ENCODE measurements at regions not wholly inside any gene's neighbourhood (a gene's known extent, or its start where the extent isn't known, plus 50 kb on each side); places are given as distances from the start of the nearest gene placed in this dataset.

DNA sequence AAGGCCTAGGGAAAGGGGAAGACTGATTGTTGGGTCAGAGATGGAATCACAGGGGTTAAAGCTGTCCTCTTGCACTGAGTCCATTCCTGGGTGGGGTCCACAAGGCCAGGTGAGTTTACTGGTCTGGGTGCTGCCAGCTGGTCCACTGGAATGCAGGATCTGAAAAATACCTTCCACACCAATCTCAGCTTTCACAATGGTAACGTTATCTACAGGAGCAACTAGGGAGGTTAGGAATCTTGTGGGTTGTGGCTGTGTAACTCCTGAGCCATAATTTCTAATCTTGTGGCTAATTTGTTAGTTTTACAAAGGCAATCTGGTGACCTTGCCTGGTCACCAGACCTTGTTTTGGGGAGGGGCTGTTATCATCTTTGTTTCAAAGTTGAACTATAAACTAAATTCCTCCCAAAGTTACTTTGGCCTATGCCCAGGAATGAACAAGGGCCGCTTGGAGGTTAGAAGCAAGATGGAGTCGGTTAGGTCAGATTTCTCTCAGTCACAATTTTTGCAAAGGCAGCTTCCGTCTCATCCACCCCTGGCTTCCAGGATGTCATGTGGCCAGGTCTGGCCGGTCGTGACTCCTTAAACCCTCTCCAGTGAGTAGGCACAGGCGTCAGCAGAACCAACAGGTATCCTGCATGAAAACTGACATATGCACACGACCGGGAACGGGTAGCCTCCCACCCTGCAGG is 123.3 kb upstream of the SH3BP4 start:
- Histone ChIP-seq H3K27ac (ENCODE audit: low read length) (no peak overlapping the region), H3K4me1 (ENCODE audit: control insufficient read depth in 1 of 2, insufficient read depth in 2 of 2, low read length in 2 of 2) (no peaks in the 10 kb centered on the region), H3K4me3 (ENCODE audit: low read depth in 1 of 2, low read length in 2 of 2) (no peak overlapping the region), H3K9me3 (ENCODE audit: control insufficient read depth in 1 of 2, low read length in 2 of 2) (no peaks in the 10 kb centered on the region), H3K27me3 (ENCODE audit: low read depth, low read length) (no peaks in the 10 kb centered on the region), H3K36me3 (ENCODE audit: control insufficient read depth in 1 of 2, insufficient read depth in 2 of 2, low read length in 2 of 2) (no peaks in the 10 kb centered on the region)

DNA sequence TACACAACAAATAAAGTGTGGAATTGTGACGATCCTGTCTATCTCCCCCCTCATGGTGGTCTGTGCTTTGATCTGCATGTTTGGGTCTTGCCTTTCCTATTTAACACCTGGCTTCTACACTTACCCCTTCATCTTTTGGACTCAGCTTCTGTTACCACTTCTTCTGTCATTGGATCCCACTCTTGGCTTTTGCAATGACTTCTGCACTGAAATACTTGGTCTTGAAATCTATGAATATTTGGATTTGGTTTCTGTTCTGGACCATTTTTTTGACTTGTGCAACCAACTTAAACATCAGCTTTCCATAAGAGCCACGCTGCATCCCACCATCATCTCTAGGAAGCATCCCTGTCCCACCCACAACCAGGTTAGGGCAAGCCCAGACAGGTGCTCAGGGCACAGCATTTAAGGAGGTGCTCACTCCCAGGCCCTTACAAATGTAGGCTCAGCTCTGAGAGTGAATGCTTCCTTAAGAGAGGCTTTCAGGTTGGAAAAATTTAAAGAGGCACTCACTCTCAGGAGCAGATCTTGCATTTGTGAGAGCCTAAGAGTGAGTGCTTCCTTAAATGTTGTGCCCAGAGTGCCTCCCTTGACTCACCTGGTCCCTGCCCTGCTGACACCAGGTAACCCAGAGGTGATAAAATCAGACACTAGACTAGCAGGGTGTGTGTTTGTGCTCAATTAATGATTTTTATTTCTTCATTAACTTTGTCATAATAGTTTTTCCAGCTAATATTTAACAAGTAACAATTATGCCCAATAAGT is 124.5 kb upstream of the SH3BP4 start:
- Histone ChIP-seq H3K9me3 (ENCODE audit: control insufficient read depth in 1 of 2, low read length in 2 of 2) (no peaks in the 10 kb centered on the region), H3K4me3 (ENCODE audit: low read depth in 1 of 2, low read length in 2 of 2) (no peak overlapping the region), H3K27me3 (ENCODE audit: low read depth, low read length) (no peaks in the 10 kb centered on the region), H3K36me3 (ENCODE audit: control insufficient read depth in 1 of 2, insufficient read depth in 2 of 2, low read length in 2 of 2) (no peaks in the 10 kb centered on the region), H3K4me1 (ENCODE audit: control insufficient read depth in 1 of 2, insufficient read depth in 2 of 2, low read length in 2 of 2) (no peaks in the 10 kb centered on the region), H3K27ac (ENCODE audit: low read length) (no peak overlapping the region)

GRCh38 chr2:234826681-234827080 is 125.1 kb upstream of the SH3BP4 start:
- Histone ChIP-seq H3K9me3 (ENCODE audit: control insufficient read depth in 1 of 2, low read length in 2 of 2) (no peaks in the 10 kb centered on the region), H3K27ac (ENCODE audit: low read length) (no peak overlapping the region), H3K4me3 (ENCODE audit: low read depth in 1 of 2, low read length in 2 of 2) (no peak overlapping the region), H3K4me1 (ENCODE audit: control insufficient read depth in 1 of 2, insufficient read depth in 2 of 2, low read length in 2 of 2) (no peaks in the 10 kb centered on the region), H3K27me3 (ENCODE audit: low read depth, low read length) (no peaks in the 10 kb centered on the region), H3K36me3 (ENCODE audit: control insufficient read depth in 1 of 2, insufficient read depth in 2 of 2, low read length in 2 of 2) (no peaks in the 10 kb centered on the region)

DNA sequence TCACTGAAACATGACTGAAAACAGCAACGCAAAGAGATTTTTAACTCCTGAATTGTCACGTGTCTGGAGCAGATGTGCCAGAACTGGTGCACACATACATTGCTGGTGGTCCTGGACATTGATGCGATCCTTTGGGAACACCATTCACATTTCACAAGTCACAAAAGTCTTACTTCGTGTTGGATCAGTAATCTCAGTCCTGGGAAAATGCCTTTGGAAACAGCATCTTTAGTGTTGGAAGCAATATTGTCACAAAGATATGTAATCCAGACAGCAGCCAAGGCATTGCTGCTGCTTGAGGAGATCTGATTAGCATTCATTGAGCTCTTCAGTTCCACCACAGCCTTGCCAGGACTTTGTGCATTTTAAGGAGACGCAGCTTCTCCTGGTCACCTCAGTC is 126.2 kb upstream of the SH3BP4 start:
- H3K4me3 ChIP-seq (ENCODE audit: low read depth in 1 of 2, low read length in 2 of 2): no peak overlapping the region
- H3K27me3 ChIP-seq (ENCODE audit: low read depth, low read length): no peaks in the 10 kb centered on the region
- H3K27ac ChIP-seq (ENCODE audit: low read length): no peak overlapping the region
- no peaks in the 10 kb centered on the region for H3K9me3 ChIP-seq (ENCODE audit: control insufficient read depth in 1 of 2, low read length in 2 of 2)
- no peaks in the 10 kb centered on the region for H3K4me1 ChIP-seq (ENCODE audit: control insufficient read depth in 1 of 2, insufficient read depth in 2 of 2, low read length in 2 of 2)
- no peaks in the 10 kb centered on the region for H3K36me3 ChIP-seq (ENCODE audit: control insufficient read depth in 1 of 2, insufficient read depth in 2 of 2, low read length in 2 of 2)

- H3K4me3 ChIP-seq (ENCODE audit: low read depth in 1 of 2, low read length in 2 of 2): no peak overlapping the region
- no peaks in the 10 kb centered on the region for H3K9me3 ChIP-seq (ENCODE audit: control insufficient read depth in 1 of 2, low read length in 2 of 2)
- H3K27me3 ChIP-seq (ENCODE audit: low read depth, low read length): no peaks in the 10 kb centered on the region
- H3K36me3 ChIP-seq (ENCODE audit: control insufficient read depth in 1 of 2, insufficient read depth in 2 of 2, low read length in 2 of 2): no peaks in the 10 kb centered on the region
- H3K4me1 ChIP-seq (ENCODE audit: control insufficient read depth in 1 of 2, insufficient read depth in 2 of 2, low read length in 2 of 2): no peaks in the 10 kb centered on the region
- no peak overlapping the region for H3K27ac ChIP-seq (ENCODE audit: low read length)
Measured at GRCh38 chr2:234823877-234824376, 127.9 kb upstream of the SH3BP4 start.

DNA sequence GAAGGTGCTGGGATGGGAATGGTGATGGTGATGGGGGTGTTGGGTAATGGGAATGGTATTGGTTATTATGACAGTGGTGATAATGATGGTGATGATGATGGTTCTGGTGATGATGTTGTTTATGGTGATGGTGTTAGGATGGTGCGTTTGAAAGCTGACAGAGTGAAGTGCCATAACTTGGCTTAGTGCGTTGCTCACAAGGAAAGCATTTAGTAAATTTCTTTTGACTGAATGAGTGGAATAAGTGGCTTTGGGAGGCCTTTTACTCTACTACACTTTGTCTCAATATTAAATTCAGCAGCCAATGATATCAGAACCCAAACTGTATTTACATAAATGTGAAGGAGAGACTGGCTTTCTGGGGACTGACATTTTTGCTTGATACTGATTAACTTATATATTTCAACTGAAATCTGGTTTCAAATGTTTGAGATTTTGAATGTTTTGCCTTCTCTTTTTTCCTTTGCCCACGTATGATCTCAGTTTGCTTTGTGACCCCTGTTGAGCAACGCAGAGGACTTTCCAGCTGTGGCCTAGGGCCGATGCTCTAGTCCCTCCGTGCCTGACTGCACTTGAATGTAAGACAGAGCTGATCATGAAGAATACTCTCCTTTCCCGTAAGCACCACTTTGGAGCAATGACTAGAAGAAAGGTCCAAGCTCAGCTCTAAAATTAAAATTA is 128.5 kb upstream of the SH3BP4 start:
- no peak overlapping the region for H3K27ac ChIP-seq (ENCODE audit: low read length)
- no peaks in the 10 kb centered on the region for H3K27me3 ChIP-seq (ENCODE audit: low read depth, low read length)
- no peaks in the 10 kb centered on the region for H3K36me3 ChIP-seq (ENCODE audit: control insufficient read depth in 1 of 2, insufficient read depth in 2 of 2, low read length in 2 of 2)
- H3K4me3 ChIP-seq (ENCODE audit: low read depth in 1 of 2, low read length in 2 of 2): no peak overlapping the region
- no peaks in the 10 kb centered on the region for H3K4me1 ChIP-seq (ENCODE audit: control insufficient read depth in 1 of 2, insufficient read depth in 2 of 2, low read length in 2 of 2)
- H3K9me3 ChIP-seq (ENCODE audit: control insufficient read depth in 1 of 2, low read length in 2 of 2): no peaks in the 10 kb centered on the region

DNA sequence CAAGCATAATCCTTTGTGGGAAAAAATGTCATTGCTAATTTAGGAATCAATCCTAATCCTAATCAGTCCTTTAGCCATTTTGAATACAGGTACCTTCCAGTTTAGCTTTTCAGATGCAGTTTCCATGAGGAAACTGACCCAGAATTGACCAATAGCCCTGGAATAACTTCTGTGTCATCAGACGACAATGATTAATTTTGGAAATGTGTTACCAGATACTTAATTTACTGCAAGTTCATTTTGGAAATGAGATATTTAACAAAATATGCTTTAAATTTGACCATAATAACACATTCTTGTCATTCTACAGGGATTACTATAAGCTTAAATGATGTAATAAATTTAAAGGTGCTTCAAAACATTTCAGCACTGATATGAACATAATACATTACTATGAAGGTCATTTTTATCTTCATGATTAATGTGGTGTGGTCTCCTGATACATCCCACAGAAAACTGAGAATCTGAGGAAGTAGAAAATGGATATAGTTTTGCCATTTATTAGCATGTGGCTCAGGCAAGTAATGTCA is 129.8 kb upstream of the SH3BP4 start:
- no peak overlapping the region for H3K4me3 ChIP-seq (ENCODE audit: low read depth in 1 of 2, low read length in 2 of 2)
- no peaks in the 10 kb centered on the region for H3K9me3 ChIP-seq (ENCODE audit: control insufficient read depth in 1 of 2, low read length in 2 of 2)
- H3K27ac ChIP-seq (ENCODE audit: low read length): no peak overlapping the region
- no peaks in the 10 kb centered on the region for H3K36me3 ChIP-seq (ENCODE audit: control insufficient read depth in 1 of 2, insufficient read depth in 2 of 2, low read length in 2 of 2)
- no peaks in the 10 kb centered on the region for H3K27me3 ChIP-seq (ENCODE audit: low read depth, low read length)
- no peaks in the 10 kb centered on the region for H3K4me1 ChIP-seq (ENCODE audit: control insufficient read depth in 1 of 2, insufficient read depth in 2 of 2, low read length in 2 of 2)

GRCh38 chr2:234818937-234819336 is 132.9 kb upstream of the SH3BP4 start:
- no peak overlapping the region for H3K4me3 ChIP-seq (ENCODE audit: low read depth in 1 of 2, low read length in 2 of 2)
- no peaks in the 10 kb centered on the region for H3K9me3 ChIP-seq (ENCODE audit: control insufficient read depth in 1 of 2, low read length in 2 of 2)
- H3K4me1 ChIP-seq (ENCODE audit: control insufficient read depth in 1 of 2, insufficient read depth in 2 of 2, low read length in 2 of 2): no peaks in the 10 kb centered on the region
- H3K36me3 ChIP-seq (ENCODE audit: control insufficient read depth in 1 of 2, insufficient read depth in 2 of 2, low read length in 2 of 2): no peaks in the 10 kb centered on the region
- H3K27ac ChIP-seq (ENCODE audit: low read length): no peak overlapping the region
- no peaks in the 10 kb centered on the region for H3K27me3 ChIP-seq (ENCODE audit: low read depth, low read length)

GRCh38 chr2:234816491-234816890 is 135.3 kb upstream of the SH3BP4 start:
- Histone ChIP-seq H3K36me3 (ENCODE audit: control insufficient read depth in 1 of 2, insufficient read depth in 2 of 2, low read length in 2 of 2) (no peaks in the 10 kb centered on the region), H3K27me3 (ENCODE audit: low read depth, low read length) (no peaks in the 10 kb centered on the region), H3K4me3 (ENCODE audit: low read depth in 1 of 2, low read length in 2 of 2) (no peak overlapping the region), H3K4me1 (ENCODE audit: control insufficient read depth in 1 of 2, insufficient read depth in 2 of 2, low read length in 2 of 2) (no peaks in the 10 kb centered on the region), H3K27ac (ENCODE audit: low read length) (no peak overlapping the region), H3K9me3 (ENCODE audit: control insufficient read depth in 1 of 2, low read length in 2 of 2) (no peaks in the 10 kb centered on the region)

- H3K27ac ChIP-seq (ENCODE audit: low read length): no peak overlapping the region
- no peak overlapping the region for H3K4me3 ChIP-seq (ENCODE audit: low read depth in 1 of 2, low read length in 2 of 2)
- no peaks in the 10 kb centered on the region for H3K4me1 ChIP-seq (ENCODE audit: control insufficient read depth in 1 of 2, insufficient read depth in 2 of 2, low read length in 2 of 2)
- H3K36me3 ChIP-seq (ENCODE audit: control insufficient read depth in 1 of 2, insufficient read depth in 2 of 2, low read length in 2 of 2): no peaks in the 10 kb centered on the region
- H3K27me3 ChIP-seq (ENCODE audit: low read depth, low read length): no peaks in the 10 kb centered on the region
- no peaks in the 10 kb centered on the region for H3K9me3 ChIP-seq (ENCODE audit: control insufficient read depth in 1 of 2, low read length in 2 of 2)
Measured at GRCh38 chr2:234816056-234816455, 135.8 kb upstream of the SH3BP4 start.

- H3K27me3 ChIP-seq (ENCODE audit: low read depth, low read length): no peaks in the 10 kb centered on the region
- H3K4me1 ChIP-seq (ENCODE audit: control insufficient read depth in 1 of 2, insufficient read depth in 2 of 2, low read length in 2 of 2): no peaks in the 10 kb centered on the region
- H3K9me3 ChIP-seq (ENCODE audit: control insufficient read depth in 1 of 2, low read length in 2 of 2): no peaks in the 10 kb centered on the region
- H3K27ac ChIP-seq (ENCODE audit: low read length): no peak overlapping the region
- H3K36me3 ChIP-seq (ENCODE audit: control insufficient read depth in 1 of 2, insufficient read depth in 2 of 2, low read length in 2 of 2): no peaks in the 10 kb centered on the region
- H3K4me3 ChIP-seq (ENCODE audit: low read depth in 1 of 2, low read length in 2 of 2): no peak overlapping the region
Measured at GRCh38 chr2:234814374-234814773, 137.4 kb upstream of the SH3BP4 start.
